ENCODE measurements at regions not wholly inside any gene's neighbourhood (a gene's known extent, or its start where the extent isn't known, plus 50 kb on each side); places are given as distances from the start of the nearest gene placed in this dataset.
A peak's percentile ranks its signal among the peaks of the same experiment; 100 is the strongest.

- no peak overlapping the region for H3K4me3 Mint-ChIP-seq (ENCODE audit: low read depth)
- peaks cover 8% of the 10 kb centered on the region for H3K9me3 Mint-ChIP-seq (ENCODE audit: low read depth)
- TF ChIP-seq, protein P1, sequence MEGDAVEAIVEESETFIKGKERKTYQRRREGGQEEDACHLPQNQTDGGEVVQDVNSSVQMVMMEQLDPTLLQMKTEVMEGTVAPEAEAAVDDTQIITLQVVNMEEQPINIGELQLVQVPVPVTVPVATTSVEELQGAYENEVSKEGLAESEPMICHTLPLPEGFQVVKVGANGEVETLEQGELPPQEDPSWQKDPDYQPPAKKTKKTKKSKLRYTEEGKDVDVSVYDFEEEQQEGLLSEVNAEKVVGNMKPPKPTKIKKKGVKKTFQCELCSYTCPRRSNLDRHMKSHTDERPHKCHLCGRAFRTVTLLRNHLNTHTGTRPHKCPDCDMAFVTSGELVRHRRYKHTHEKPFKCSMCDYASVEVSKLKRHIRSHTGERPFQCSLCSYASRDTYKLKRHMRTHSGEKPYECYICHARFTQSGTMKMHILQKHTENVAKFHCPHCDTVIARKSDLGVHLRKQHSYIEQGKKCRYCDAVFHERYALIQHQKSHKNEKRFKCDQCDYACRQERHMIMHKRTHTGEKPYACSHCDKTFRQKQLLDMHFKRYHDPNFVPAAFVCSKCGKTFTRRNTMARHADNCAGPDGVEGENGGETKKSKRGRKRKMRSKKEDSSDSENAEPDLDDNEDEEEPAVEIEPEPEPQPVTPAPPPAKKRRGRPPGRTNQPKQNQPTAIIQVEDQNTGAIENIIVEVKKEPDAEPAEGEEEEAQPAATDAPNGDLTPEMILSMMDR (IDR thresholded peaks at IDR 0.05; ENCODE audit: unreplicated experiment): no peak
- no peak for DNase-seq (ENCODE audit: low spot score, unreplicated experiment)
- H3K36me3 Mint-ChIP-seq (ENCODE audit: insufficient read depth): no peaks in the 10 kb centered on the region
- no peaks in the 10 kb centered on the region for H3K27me3 Mint-ChIP-seq
- no peak overlapping the region for H3K27ac Mint-ChIP-seq
- H3K4me1 Mint-ChIP-seq (ENCODE audit: low read depth): peaks cover 5% of the 10 kb centered on the region
These were observed 549.6 kb downstream of the HTR7 start for GRCh38 chr10:90308223-90308622.

DNA sequence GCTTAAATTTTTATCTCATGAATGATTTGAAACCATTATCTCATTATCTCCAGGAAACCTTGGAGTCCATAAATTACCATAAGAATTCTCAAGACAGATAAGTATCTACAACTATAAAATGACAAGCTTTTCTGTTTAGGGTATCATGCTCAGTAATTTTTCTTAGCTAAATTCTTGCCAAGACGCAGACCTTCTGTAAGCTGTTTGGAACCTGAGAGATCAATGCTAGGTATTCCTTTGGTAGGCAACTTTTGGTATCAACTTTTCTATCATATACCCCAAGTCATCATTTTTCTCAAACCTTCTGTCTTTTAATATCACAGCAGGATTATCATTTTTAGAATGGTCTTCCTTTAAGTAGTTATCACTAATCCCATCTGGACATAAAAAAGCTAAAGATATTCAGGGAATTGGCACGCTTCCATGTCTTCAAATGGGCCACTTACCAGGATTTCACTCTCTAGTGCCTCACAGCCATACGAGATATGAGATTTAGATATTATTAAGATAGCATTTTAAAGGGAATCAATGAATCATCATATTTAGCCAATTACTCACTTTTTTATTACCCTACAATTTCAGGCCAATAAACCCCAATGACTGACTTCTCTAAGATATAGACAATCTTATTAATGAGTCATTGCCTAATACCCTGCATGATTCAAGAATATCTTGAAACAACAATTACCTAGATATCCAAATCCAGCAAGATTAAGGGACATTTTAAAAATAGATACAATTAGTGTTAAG lies 544.1 kb downstream of the HTR7 start:
- H3K27ac Mint-ChIP-seq: no peak overlapping the region
- DNase-seq (ENCODE audit: low spot score, unreplicated experiment): no peak
- H3K36me3 Mint-ChIP-seq (ENCODE audit: insufficient read depth): no peaks in the 10 kb centered on the region
- peaks cover 2% of the 10 kb centered on the region for H3K27me3 Mint-ChIP-seq
- no peaks in the 10 kb centered on the region for H3K4me1 Mint-ChIP-seq (ENCODE audit: low read depth)
- peaks cover 6% of the 10 kb centered on the region for H3K9me3 Mint-ChIP-seq (ENCODE audit: low read depth)
- TF ChIP-seq, protein P1 (IDR thresholded peaks at IDR 0.05; ENCODE audit: unreplicated experiment): no peak
- no peak overlapping the region for H3K4me3 Mint-ChIP-seq (ENCODE audit: low read depth)

DNA sequence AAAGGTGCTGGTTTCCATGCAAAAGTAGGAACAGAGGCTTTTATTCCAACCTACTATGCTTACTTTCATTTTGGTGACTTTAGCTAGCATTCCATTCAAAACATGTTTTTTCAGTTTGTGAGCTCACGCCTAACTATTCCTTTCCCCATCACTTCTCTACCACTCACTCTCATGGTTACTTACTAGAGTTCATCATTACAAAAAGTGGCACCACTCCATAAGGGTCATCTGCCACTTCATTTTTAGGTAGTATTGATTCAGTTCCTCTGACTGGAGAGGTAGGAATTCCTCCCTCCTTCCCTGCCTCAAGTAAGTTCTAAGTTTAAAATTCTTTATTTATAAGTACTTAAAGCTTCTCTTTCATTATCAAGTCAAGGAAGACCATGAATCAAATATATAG lies 543.1 kb downstream of the HTR7 start:
- no peak for DNase-seq (ENCODE audit: low spot score, unreplicated experiment)
- Mint-ChIP-seq H3K4me3 (ENCODE audit: low read depth) (no peak overlapping the region), H3K36me3 (ENCODE audit: insufficient read depth) (no peaks in the 10 kb centered on the region), H3K9me3 (ENCODE audit: low read depth) (no peaks in the 10 kb centered on the region), H3K27me3 (peaks cover 2% of the 10 kb centered on the region), H3K4me1 (ENCODE audit: low read depth) (no peaks in the 10 kb centered on the region), H3K27ac (no peak overlapping the region)
- TF ChIP-seq, protein P1 (IDR thresholded peaks at IDR 0.05; ENCODE audit: unreplicated experiment): no peak

GRCh38 chr10:90317172-90317571 lies 540.7 kb downstream of the HTR7 start:
- Mint-ChIP-seq H3K4me3 (ENCODE audit: low read depth) (no peak overlapping the region), H3K4me1 (ENCODE audit: low read depth) (no peaks in the 10 kb centered on the region)

GRCh38 chr10:90318659-90319058 lies 539.2 kb downstream of the HTR7 start:
- Mint-ChIP-seq H3K9me3 (ENCODE audit: low read depth) (no peaks in the 10 kb centered on the region), H3K4me3 (ENCODE audit: low read depth) (no peak overlapping the region), H3K4me1 (ENCODE audit: low read depth) (no peaks in the 10 kb centered on the region), H3K36me3 (ENCODE audit: insufficient read depth) (no peaks in the 10 kb centered on the region), H3K27ac (peak overlapping the region; percentile 2), H3K27me3 (peaks cover 2% of the 10 kb centered on the region)
- TF ChIP-seq, protein P1 (IDR thresholded peaks at IDR 0.05; ENCODE audit: unreplicated experiment): no peak
- DNase-seq (ENCODE audit: low spot score, unreplicated experiment): no peak

More at GRCh38 chr10:90317172-90317571, 540.7 kb downstream of the HTR7 start:
- no peak overlapping the region for H3K27ac Mint-ChIP-seq
- H3K9me3 Mint-ChIP-seq (ENCODE audit: low read depth): no peaks in the 10 kb centered on the region
- peaks cover 2% of the 10 kb centered on the region for H3K27me3 Mint-ChIP-seq
- H3K36me3 Mint-ChIP-seq (ENCODE audit: insufficient read depth): no peaks in the 10 kb centered on the region
- TF ChIP-seq, protein P1 (IDR thresholded peaks at IDR 0.05; ENCODE audit: unreplicated experiment): no peak
- no peak for DNase-seq (ENCODE audit: low spot score, unreplicated experiment)
